Adrenal gland (tissue), 5 donors: ENCODE measurements at regions not wholly inside any gene's neighbourhood (a gene's known extent, or its start where the extent isn't known, plus 50 kb on each side); places are given as distances from the start of the nearest gene placed in this dataset.

Experiments
- POLR2A ChIP-seq, 2 donors: fragments of 450-650 bp; IDR thresholded peaks; one replicate each; pipeline ENCODE4 v1.6.1; 2017; ENCODE audit warnings: antibody characterized with exemption in 2 of 2, mild to moderate bottlenecking in 2 of 2, moderate library complexity in 1 of 2
- TF ChIP-seq, protein P1 (sequence below), 6 experiments: fragments of 450-650 bp in 4 of 6; fragments of 200-600 bp in 2 of 6; sonication (generic) in 1 of 6; IDR thresholded peaks; 1 replicate in 5 of 6; 2 replicates in 1 of 6; pipeline versions ENCODE4 v1.5.1 to v1.8.0; 2016 to 2021; ENCODE audit warnings: antibody characterized with exemption in 6 of 6, mild to moderate bottlenecking in 2 of 6, moderate library complexity in 1 of 6
- donor health status: DM: no; HTN: no; CAD: no.

- TF ChIP-seq, protein P1, sequence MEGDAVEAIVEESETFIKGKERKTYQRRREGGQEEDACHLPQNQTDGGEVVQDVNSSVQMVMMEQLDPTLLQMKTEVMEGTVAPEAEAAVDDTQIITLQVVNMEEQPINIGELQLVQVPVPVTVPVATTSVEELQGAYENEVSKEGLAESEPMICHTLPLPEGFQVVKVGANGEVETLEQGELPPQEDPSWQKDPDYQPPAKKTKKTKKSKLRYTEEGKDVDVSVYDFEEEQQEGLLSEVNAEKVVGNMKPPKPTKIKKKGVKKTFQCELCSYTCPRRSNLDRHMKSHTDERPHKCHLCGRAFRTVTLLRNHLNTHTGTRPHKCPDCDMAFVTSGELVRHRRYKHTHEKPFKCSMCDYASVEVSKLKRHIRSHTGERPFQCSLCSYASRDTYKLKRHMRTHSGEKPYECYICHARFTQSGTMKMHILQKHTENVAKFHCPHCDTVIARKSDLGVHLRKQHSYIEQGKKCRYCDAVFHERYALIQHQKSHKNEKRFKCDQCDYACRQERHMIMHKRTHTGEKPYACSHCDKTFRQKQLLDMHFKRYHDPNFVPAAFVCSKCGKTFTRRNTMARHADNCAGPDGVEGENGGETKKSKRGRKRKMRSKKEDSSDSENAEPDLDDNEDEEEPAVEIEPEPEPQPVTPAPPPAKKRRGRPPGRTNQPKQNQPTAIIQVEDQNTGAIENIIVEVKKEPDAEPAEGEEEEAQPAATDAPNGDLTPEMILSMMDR (IDR thresholded peaks at IDR 0.05) = no peak
- no peak for TF ChIP-seq POLR2A (IDR thresholded peaks at IDR 0.05)
Measured at GRCh38 chr3:84881288-84881687, 77.5 kb upstream of the CADM2 start.
